Neural cell (in vitro differentiated cells): ENCODE measurements at regions not wholly inside any gene's neighbourhood (a gene's known extent, or its start where the extent isn't known, plus 50 kb on each side); places are given as distances from the start of the nearest gene placed in this dataset.

Experiments
- H2AFZ ChIP-seq: fragments of 200-600, 300-800 bp; sonication (generic), shearing (Covaris generic); 2 replicates; pipeline ENCODE4 v1.6.0; 2014; ENCODE audit warnings: low read depth, mild to moderate bottlenecking, antibody characterized with exemption, low read length, moderate library complexity
- H3F3A ChIP-seq: fragments of 200-600 bp; shearing (Covaris generic); 2 replicates; pipeline ENCODE4 v1.6.1; 2016; ENCODE audit warnings: mild to moderate bottlenecking, moderate library complexity, mixed read lengths, antibody characterized with exemption, low read length; ENCODE audit not compliant: insufficient read depth, poor library complexity, severe bottlenecking
- H3K27ac ChIP-seq: fragments of 200-600, 300-800 bp; sonication (generic), shearing (Covaris generic); 2 replicates; pipeline ENCODE4 v1.5.1; 2014; ENCODE audit warnings: mild to moderate bottlenecking, low read length, moderate library complexity
- H3K27me3 ChIP-seq: fragments of 300-800, 200-600 bp; sonication (generic), shearing (Covaris generic); 2 replicates; pipeline ENCODE4 v1.6.0; 2014; ENCODE audit warnings: mild to moderate bottlenecking, low read depth, low read length, moderate library complexity; ENCODE audit not compliant: insufficient read depth
- H3K36me3 ChIP-seq: fragments of 300-800, 200-600 bp; sonication (generic), shearing (Covaris generic); 2 replicates; pipeline ENCODE4 v1.5.1; 2014; ENCODE audit warnings: mild to moderate bottlenecking, antibody characterized with exemption, low read length, moderate library complexity; ENCODE audit not compliant: insufficient read depth
- H3K4me2 ChIP-seq: fragments of 300-800, 200-600 bp; sonication (generic), shearing (Covaris generic); 2 replicates; pipeline ENCODE4 v1.6.0; 2014; ENCODE audit warnings: mild to moderate bottlenecking, low read length
- H3K4me3 ChIP-seq: fragments of 300-800, 200-600 bp; sonication (generic), shearing (Covaris generic); 2 replicates; pipeline ENCODE4 v1.5.1; 2014; ENCODE audit warnings: mild to moderate bottlenecking, low read length, moderate library complexity
- H3K79me2 ChIP-seq: fragments of 200-600 bp; shearing (Covaris generic); replicated peaks from 2 replicates; pipeline ENCODE4 v1.6.0; 2014; ENCODE audit warnings: mild to moderate bottlenecking, low read length, moderate library complexity; ENCODE audit not compliant: insufficient read depth
- H3K9ac ChIP-seq: fragments of 300-800, 200-600 bp; sonication (generic), shearing (Covaris generic); 2 replicates; pipeline ENCODE4 v1.6.1; 2016; ENCODE audit warnings: mild to moderate bottlenecking, low read length, mixed read lengths
- H3K9me2 ChIP-seq: fragments of 200-600 bp; shearing (Covaris generic); 2 replicates; pipeline ENCODE4 v1.6.1; 2016; ENCODE audit warnings: mild to moderate bottlenecking, low read length, mixed read lengths; ENCODE audit not compliant: insufficient read depth
- H3K9me3 ChIP-seq: fragments of 200-600, 300-800 bp; sonication (generic), shearing (Covaris generic); 2 replicates; pipeline ENCODE4 v1.6.1; 2016; ENCODE audit warnings: mild to moderate bottlenecking, mixed run types, low read length, moderate library complexity, mixed read lengths
- H4K20me1 ChIP-seq: fragments of 200-600 bp; shearing (Covaris generic); 2 replicates; pipeline ENCODE4 v1.6.1; 2016; ENCODE audit warnings: mild to moderate bottlenecking, mixed run types; ENCODE audit not compliant: insufficient read depth
- EP300 ChIP-seq: fragments of 450-650 bp; conservative IDR thresholded peaks from 2 replicates; pipeline ENCODE4 v1.6.1; 2014; ENCODE audit warnings: antibody characterized with exemption, mild to moderate bottlenecking, moderate library complexity; ENCODE audit not compliant: poor library complexity, severe bottlenecking
- EZH2 ChIP-seq: fragments of 200-600, 300-800 bp; shearing (Covaris generic), sonication (generic); IDR thresholded peaks from 2 replicates; pipeline ENCODE4 v1.6.1; 2014; ENCODE audit warnings: antibody characterized with exemption, low read length, borderline replicate concordance, mild to moderate bottlenecking; ENCODE audit not compliant: insufficient read depth, poor library complexity, severe bottlenecking
- MXI1 ChIP-seq: fragments of 450-650 bp; conservative IDR thresholded peaks from 2 replicates; pipeline ENCODE4 v1.6.1; 2014; ENCODE audit warnings: antibody characterized with exemption, mild to moderate bottlenecking; ENCODE audit not compliant: poor library complexity, severe bottlenecking
- POLR2AphosphoS5 ChIP-seq: IDR thresholded peaks from 2 replicates; pipeline ENCODE4 v1.6.1; 2012
- RAD21 ChIP-seq: fragments of 450-650 bp; conservative IDR thresholded peaks from 2 replicates; pipeline ENCODE4 v1.6.1; 2014; ENCODE audit warnings: antibody characterized with exemption, mild to moderate bottlenecking, moderate library complexity
- SMC3 ChIP-seq: fragments of 450-650 bp; conservative IDR thresholded peaks from 2 replicates; pipeline ENCODE4 v1.6.1; 2014; ENCODE audit warnings: antibody characterized with exemption, mild to moderate bottlenecking, moderate library complexity; ENCODE audit not compliant: poor library complexity
- TAF1 ChIP-seq: IDR thresholded peaks from 2 replicates; pipeline ENCODE4 v1.6.1; 2012; ENCODE audit warnings: low read depth
- TF ChIP-seq, protein P1 (sequence below): IDR thresholded peaks from 2 replicates; pipeline ENCODE4 v1.6.1; 2012; ENCODE audit warnings: borderline replicate concordance
- TF ChIP-seq, protein P2 (sequence below): fragments of 450-650 bp; IDR thresholded peaks from 2 replicates; pipeline ENCODE4 v1.5.1; 2014; ENCODE audit warnings: antibody characterized with exemption, mild to moderate bottlenecking, moderate library complexity; ENCODE audit not compliant: poor library complexity, severe bottlenecking

DNA sequence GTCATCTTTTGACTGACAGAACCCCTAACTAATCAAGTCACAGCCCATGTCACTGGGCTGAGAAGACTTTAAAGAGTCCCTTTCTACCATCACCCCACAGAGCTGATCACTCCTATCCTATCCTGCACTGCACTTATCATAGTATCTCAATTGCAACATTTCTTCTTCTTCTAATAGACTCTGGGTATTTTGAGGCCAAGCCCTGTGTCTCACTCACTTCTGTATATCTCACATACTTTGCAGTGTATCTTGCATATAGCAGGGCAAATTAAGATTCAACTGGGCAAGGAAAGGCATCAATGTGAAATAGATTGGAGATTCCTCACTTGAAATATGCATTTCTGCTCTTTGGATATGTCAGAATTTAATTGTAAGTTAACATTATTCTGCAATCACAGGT is 531.5 kb upstream of the SLIT2 start:
- Histone ChIP-seq H3K4me2 (no peak overlapping the region), H3F3A (no peaks in the 10 kb centered on the region), H4K20me1 (no peaks in the 10 kb centered on the region), H3K79me2 (no peaks in the 10 kb centered on the region), H3K36me3 (no peaks in the 10 kb centered on the region), H3K9ac (no peak overlapping the region), H2AFZ (no peak overlapping the region), H3K9me3 (no peaks in the 10 kb centered on the region), H3K4me3 (no peak overlapping the region), H3K27me3 (no peaks in the 10 kb centered on the region), H3K27ac (no peak overlapping the region), H3K9me2 (no peaks in the 10 kb centered on the region)
- TF ChIP-seq, protein P1, sequence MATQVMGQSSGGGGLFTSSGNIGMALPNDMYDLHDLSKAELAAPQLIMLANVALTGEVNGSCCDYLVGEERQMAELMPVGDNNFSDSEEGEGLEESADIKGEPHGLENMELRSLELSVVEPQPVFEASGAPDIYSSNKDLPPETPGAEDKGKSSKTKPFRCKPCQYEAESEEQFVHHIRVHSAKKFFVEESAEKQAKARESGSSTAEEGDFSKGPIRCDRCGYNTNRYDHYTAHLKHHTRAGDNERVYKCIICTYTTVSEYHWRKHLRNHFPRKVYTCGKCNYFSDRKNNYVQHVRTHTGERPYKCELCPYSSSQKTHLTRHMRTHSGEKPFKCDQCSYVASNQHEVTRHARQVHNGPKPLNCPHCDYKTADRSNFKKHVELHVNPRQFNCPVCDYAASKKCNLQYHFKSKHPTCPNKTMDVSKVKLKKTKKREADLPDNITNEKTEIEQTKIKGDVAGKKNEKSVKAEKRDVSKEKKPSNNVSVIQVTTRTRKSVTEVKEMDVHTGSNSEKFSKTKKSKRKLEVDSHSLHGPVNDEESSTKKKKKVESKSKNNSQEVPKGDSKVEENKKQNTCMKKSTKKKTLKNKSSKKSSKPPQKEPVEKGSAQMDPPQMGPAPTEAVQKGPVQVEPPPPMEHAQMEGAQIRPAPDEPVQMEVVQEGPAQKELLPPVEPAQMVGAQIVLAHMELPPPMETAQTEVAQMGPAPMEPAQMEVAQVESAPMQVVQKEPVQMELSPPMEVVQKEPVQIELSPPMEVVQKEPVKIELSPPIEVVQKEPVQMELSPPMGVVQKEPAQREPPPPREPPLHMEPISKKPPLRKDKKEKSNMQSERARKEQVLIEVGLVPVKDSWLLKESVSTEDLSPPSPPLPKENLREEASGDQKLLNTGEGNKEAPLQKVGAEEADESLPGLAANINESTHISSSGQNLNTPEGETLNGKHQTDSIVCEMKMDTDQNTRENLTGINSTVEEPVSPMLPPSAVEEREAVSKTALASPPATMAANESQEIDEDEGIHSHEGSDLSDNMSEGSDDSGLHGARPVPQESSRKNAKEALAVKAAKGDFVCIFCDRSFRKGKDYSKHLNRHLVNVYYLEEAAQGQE = no peak
- TF ChIP-seq TAF1 = no peak
- TF ChIP-seq, protein P2, sequence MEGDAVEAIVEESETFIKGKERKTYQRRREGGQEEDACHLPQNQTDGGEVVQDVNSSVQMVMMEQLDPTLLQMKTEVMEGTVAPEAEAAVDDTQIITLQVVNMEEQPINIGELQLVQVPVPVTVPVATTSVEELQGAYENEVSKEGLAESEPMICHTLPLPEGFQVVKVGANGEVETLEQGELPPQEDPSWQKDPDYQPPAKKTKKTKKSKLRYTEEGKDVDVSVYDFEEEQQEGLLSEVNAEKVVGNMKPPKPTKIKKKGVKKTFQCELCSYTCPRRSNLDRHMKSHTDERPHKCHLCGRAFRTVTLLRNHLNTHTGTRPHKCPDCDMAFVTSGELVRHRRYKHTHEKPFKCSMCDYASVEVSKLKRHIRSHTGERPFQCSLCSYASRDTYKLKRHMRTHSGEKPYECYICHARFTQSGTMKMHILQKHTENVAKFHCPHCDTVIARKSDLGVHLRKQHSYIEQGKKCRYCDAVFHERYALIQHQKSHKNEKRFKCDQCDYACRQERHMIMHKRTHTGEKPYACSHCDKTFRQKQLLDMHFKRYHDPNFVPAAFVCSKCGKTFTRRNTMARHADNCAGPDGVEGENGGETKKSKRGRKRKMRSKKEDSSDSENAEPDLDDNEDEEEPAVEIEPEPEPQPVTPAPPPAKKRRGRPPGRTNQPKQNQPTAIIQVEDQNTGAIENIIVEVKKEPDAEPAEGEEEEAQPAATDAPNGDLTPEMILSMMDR = no peak
- no peak for TF ChIP-seq EZH2
- no peak for TF ChIP-seq EP300
- TF ChIP-seq SMC3 = no peak
- no peak for TF ChIP-seq MXI1
- no peak for TF ChIP-seq POLR2AphosphoS5
- no peak for TF ChIP-seq RAD21

DNA sequence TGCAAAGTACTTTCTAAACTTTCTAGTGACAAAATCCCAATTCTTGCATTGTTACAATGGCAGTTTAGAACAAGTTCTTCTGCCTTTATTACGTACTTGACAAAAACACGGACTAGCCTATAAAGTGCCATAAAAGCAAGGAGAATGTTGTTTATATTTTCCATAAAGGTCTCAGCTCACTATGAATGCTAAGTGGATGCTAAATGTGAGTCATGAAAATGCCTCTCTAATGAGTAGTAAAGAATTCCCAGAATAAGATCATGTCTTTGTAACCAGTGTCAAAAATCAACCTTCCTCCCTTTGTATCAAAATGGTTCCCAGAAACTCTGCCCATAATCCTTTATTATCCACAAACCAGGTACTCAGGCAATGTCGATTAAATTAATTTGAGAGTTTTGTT is 539.8 kb upstream of the SLIT2 start:
- Histone ChIP-seq H3K79me2 (no peaks in the 10 kb centered on the region), H4K20me1 (no peaks in the 10 kb centered on the region), H3K9me2 (no peaks in the 10 kb centered on the region), H3K9me3 (no peaks in the 10 kb centered on the region), H3K36me3 (no peaks in the 10 kb centered on the region), H3K4me2 (no peak overlapping the region), H3F3A (no peaks in the 10 kb centered on the region), H3K27me3 (no peaks in the 10 kb centered on the region), H2AFZ (no peak overlapping the region), H3K9ac (no peak overlapping the region), H3K4me3 (no peak overlapping the region), H3K27ac (no peak overlapping the region)
- TF ChIP-seq TAF1 = no peak
- TF ChIP-seq, protein P1 = no peak
- TF ChIP-seq EP300 = no peak
- TF ChIP-seq RAD21 = no peak
